HG03439 (cell line): ENCODE measurements at regions not wholly inside any gene's neighbourhood (a gene's known extent, or its start where the extent isn't known, plus 50 kb on each side); places are given as distances from the start of the nearest gene placed in this dataset.

Experiments used
- ATAC-seq: cut with Tn5 transposase; IDR thresholded peaks from one replicate; pipeline ENCODE4 v1.9.1; 2021; ENCODE audit warnings: mild to moderate bottlenecking, moderate library complexity; ENCODE audit not compliant: unreplicated experiment

GRCh38 chr2:20559277-20559676, 91.6 kb downstream of the HS1BP3 start:
- ATAC-seq, result no peak

- ATAC-seq, result no peak
Measured at GRCh38 chr2:20560011-20560410, 90.9 kb downstream of the HS1BP3 start.

DNA sequence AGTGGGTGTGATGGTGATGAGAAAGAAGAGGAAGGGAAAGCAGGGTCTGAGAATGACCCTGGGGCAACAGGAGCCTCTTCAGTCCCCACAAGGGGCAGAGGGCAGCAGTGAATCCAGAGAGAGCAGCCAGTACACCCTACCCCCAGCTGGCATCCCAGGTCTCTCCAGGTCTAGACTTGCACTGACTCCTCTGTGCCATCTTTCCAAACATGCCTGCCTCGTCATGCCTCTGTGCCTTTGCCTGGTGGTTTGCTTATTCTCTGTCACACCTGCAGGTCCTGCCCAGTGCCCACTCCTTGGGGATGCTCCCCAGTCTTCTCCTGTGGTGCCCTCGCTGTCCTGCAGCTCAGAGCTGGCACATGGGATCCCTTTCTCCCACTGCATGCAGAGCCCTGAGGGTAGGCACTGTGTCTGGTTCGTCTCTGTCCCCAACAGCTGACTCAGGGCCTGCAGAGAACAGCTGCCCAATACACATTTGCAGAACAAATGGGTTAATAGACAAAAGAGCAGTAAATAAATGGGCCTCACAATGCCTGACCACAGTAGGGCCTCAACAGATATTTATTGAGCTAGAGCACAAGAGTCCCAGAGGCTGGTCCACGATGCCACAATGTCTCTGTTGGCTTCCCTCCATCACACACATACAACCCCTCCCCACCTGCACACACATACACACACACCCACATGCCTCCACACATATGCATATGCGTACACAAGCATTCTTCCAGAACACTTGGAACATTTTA, 89.8 kb downstream of the HS1BP3 start:
- no peak for ATAC-seq

- ATAC-seq, result no peak
Measured at GRCh38 chr2:20561637-20562454, 89.1 kb downstream of the HS1BP3 start.

- no peak for ATAC-seq
Measured at GRCh38 chr2:20562540-20563225, 88.2 kb downstream of the HS1BP3 start.

- no peak for ATAC-seq
Measured at GRCh38 chr2:20563251-20563650, 87.6 kb downstream of the HS1BP3 start.

DNA sequence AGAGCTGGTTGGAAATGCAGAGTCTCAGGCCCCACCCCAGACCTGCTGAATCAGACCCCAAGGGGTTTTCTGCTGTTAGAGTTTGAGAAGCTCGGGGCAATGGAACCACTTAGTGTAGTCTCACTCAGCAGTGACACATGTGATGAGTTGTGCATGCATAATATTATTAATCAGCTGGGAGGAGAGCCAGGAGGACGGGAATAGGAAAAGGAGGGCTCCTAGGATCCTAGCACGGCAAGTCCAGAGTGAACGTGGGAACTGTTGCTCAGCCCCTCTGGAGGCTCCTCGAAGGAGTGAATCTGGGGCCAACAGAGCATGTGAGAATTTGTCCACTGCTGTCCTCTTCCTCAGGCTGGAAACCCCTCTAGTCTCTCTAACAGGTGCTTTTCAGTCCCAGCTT, 87.1 kb downstream of the HS1BP3 start:
- ATAC-seq, result no peak

- ATAC-seq, result no peak
Measured at GRCh38 chr2:20565101-20565622, 85.7 kb downstream of the HS1BP3 start.

DNA sequence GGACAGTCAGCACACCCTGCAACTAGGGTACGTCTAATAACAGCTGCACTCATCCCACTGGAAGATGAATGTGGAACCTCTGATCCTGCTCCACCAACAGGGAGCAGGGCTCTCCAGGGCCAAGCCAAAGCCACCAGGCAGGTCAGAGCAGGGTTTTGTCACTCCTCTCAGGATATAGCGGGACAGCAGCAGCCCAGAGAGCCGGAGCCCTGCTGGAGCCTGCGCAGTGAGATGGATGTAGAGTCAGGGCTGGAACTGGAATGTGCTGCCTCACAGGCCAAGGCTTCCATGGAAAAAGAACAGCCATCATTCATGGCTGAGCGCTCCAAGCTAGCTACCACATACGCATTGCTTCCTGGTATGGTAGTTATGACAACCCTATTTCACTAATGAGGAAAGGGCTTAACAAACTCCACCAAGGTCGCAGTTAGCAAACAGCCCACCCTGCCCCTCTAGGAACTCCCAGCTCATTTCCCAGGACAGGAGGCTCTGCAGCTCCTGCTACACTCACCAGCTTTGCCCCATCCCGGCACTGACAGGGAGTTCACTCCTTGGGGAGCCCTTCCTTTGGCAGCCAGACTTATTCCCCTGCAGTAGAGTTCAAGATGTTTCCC, 85.2 kb downstream of the HS1BP3 start:
- ATAC-seq, result no peak

DNA sequence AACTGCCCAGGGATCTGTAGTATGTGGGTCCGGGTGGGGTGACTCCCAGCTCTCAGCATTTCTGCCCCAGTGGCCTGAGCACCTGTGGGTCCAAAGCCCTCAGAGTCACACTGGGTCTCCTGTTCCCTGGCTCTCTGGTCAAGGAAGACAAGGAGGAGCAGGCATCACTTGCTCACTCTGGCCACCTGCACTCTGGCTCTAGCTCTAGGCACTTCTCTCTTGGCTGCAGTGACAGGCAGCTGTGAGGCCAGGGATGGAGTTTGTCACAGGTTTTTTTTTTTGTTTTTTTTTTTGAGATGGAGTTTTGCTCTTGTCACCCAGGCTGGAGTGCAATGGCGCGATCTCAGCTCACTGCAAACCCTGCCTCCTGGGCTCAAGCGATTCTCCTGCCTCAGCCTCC, 84.6 kb downstream of the HS1BP3 start:
- ATAC-seq, result no peak

DNA sequence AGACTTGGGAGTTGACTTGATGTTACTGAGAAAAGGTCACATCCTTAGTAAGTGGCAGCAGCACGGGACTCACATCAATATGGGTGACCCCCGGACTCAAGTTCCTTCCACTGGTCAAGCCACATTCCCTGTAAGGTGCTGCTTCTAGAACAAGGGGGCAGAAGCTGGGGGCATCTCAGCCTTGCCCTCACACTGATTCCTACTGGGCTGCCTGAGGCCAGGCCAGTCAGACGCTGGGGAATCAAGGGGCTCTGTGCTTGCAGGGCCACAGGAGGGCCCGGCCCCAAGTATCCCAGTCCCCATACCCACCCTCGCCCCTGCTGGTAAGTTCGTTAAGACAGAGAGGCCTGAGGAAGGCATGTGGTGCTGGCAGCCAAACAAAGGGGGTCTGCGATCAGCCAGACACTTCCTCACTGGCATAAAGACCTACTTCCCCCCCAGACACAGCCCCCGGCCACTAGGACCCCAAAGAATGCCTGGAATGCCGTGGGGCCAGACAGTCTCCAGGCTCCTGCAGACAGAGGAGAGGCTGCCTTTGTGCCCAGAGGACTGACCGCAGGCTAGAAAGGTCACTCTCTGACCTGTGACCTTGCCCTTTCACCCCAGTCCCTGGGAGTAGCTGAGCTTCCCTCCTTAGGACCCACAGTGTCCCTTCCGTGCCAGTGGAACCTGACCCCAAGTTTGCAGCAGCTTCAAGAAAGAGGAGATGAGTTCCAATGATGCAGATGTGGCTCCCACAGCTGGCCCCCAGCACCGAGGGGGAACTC, 83.6 kb downstream of the HS1BP3 start:
- ATAC-seq, result no peak
